ENCODE measurements at regions not wholly inside any gene's neighbourhood (a gene's known extent, or its start where the extent isn't known, plus 50 kb on each side); places are given as distances from the start of the nearest gene placed in this dataset.

GRCh38 chr18:70421471-70422390, 132.9 kb downstream of the SOCS6 start:
- H3K9me3 ChIP-seq (ENCODE audit: control insufficient read depth, insufficient read depth, low read length), result no peaks in the 10 kb centered on the region
- H3K36me3 ChIP-seq (ENCODE audit: control insufficient read depth, insufficient read depth, low read length), result no peaks in the 10 kb centered on the region
- peaks cover 8% of the 10 kb centered on the region for H3K4me1 ChIP-seq (ENCODE audit: control insufficient read depth, insufficient read depth, low read length)
- H3K4me3 ChIP-seq (ENCODE audit: low read depth, low read length), result no peak overlapping the region
- no peak overlapping the region for H3K9ac ChIP-seq (ENCODE audit: low read depth, low read length)
- no peaks in the 10 kb centered on the region for H3K27me3 ChIP-seq (ENCODE audit: control insufficient read depth, insufficient read depth, low read length)

GRCh38 chr18:70420146-70420898, 131.5 kb downstream of the SOCS6 start:
- Histone ChIP-seq H3K4me3 (ENCODE audit: low read depth, low read length) (no peak overlapping the region), H3K9me3 (ENCODE audit: control insufficient read depth, insufficient read depth, low read length) (no peaks in the 10 kb centered on the region), H3K36me3 (ENCODE audit: control insufficient read depth, insufficient read depth, low read length) (no peaks in the 10 kb centered on the region), H3K4me1 (ENCODE audit: control insufficient read depth, insufficient read depth, low read length) (peaks cover 8% of the 10 kb centered on the region), H3K9ac (ENCODE audit: low read depth, low read length) (no peak overlapping the region), H3K27me3 (ENCODE audit: control insufficient read depth, insufficient read depth, low read length) (no peaks in the 10 kb centered on the region)

GRCh38 chr18:70419526-70419925, 130.7 kb downstream of the SOCS6 start:
- Histone ChIP-seq H3K9ac (ENCODE audit: low read depth, low read length) (no peak overlapping the region), H3K4me3 (ENCODE audit: low read depth, low read length) (no peak overlapping the region), H3K27me3 (ENCODE audit: control insufficient read depth, insufficient read depth, low read length) (no peaks in the 10 kb centered on the region), H3K9me3 (ENCODE audit: control insufficient read depth, insufficient read depth, low read length) (no peaks in the 10 kb centered on the region), H3K4me1 (ENCODE audit: control insufficient read depth, insufficient read depth, low read length) (peaks cover 8% of the 10 kb centered on the region), H3K36me3 (ENCODE audit: control insufficient read depth, insufficient read depth, low read length) (no peaks in the 10 kb centered on the region)

- Histone ChIP-seq H3K9ac (ENCODE audit: low read depth, low read length) (no peak overlapping the region), H3K4me3 (ENCODE audit: low read depth, low read length) (no peak overlapping the region), H3K4me1 (ENCODE audit: control insufficient read depth, insufficient read depth, low read length) (peaks cover 8% of the 10 kb centered on the region), H3K9me3 (ENCODE audit: control insufficient read depth, insufficient read depth, low read length) (no peaks in the 10 kb centered on the region), H3K27me3 (ENCODE audit: control insufficient read depth, insufficient read depth, low read length) (no peaks in the 10 kb centered on the region), H3K36me3 (ENCODE audit: control insufficient read depth, insufficient read depth, low read length) (no peaks in the 10 kb centered on the region)
Observed at GRCh38 chr18:70418546-70419311, 129.9 kb downstream of the SOCS6 start.

- peaks cover 4% of the 10 kb centered on the region for H3K4me1 ChIP-seq (ENCODE audit: control insufficient read depth, insufficient read depth, low read length)
- no peak overlapping the region for H3K4me3 ChIP-seq (ENCODE audit: low read depth, low read length)
- no peaks in the 10 kb centered on the region for H3K27me3 ChIP-seq (ENCODE audit: control insufficient read depth, insufficient read depth, low read length)
- H3K9ac ChIP-seq (ENCODE audit: low read depth, low read length), result no peak overlapping the region
- H3K9me3 ChIP-seq (ENCODE audit: control insufficient read depth, insufficient read depth, low read length), result no peaks in the 10 kb centered on the region
- H3K36me3 ChIP-seq (ENCODE audit: control insufficient read depth, insufficient read depth, low read length), result no peaks in the 10 kb centered on the region
Observed at GRCh38 chr18:70417847-70418246, 129.0 kb downstream of the SOCS6 start.

- Histone ChIP-seq H3K9ac (ENCODE audit: low read depth, low read length) (no peak overlapping the region), H3K4me3 (ENCODE audit: low read depth, low read length) (no peak overlapping the region), H3K9me3 (ENCODE audit: control insufficient read depth, insufficient read depth, low read length) (no peaks in the 10 kb centered on the region), H3K27me3 (ENCODE audit: control insufficient read depth, insufficient read depth, low read length) (no peaks in the 10 kb centered on the region), H3K4me1 (ENCODE audit: control insufficient read depth, insufficient read depth, low read length) (no peaks in the 10 kb centered on the region), H3K36me3 (ENCODE audit: control insufficient read depth, insufficient read depth, low read length) (no peaks in the 10 kb centered on the region)
Observed at GRCh38 chr18:70416496-70416895, 127.7 kb downstream of the SOCS6 start.

- Histone ChIP-seq H3K9me3 (ENCODE audit: control insufficient read depth, insufficient read depth, low read length) (no peaks in the 10 kb centered on the region), H3K9ac (ENCODE audit: low read depth, low read length) (no peak overlapping the region), H3K36me3 (ENCODE audit: control insufficient read depth, insufficient read depth, low read length) (no peaks in the 10 kb centered on the region), H3K4me3 (ENCODE audit: low read depth, low read length) (no peak overlapping the region), H3K4me1 (ENCODE audit: control insufficient read depth, insufficient read depth, low read length) (no peaks in the 10 kb centered on the region), H3K27me3 (ENCODE audit: control insufficient read depth, insufficient read depth, low read length) (no peaks in the 10 kb centered on the region)
Observed at GRCh38 chr18:70415823-70416488, 127.1 kb downstream of the SOCS6 start.

- H3K4me1 ChIP-seq (ENCODE audit: control insufficient read depth, insufficient read depth, low read length), result no peaks in the 10 kb centered on the region
- no peak overlapping the region for H3K9ac ChIP-seq (ENCODE audit: low read depth, low read length)
- H3K9me3 ChIP-seq (ENCODE audit: control insufficient read depth, insufficient read depth, low read length), result no peaks in the 10 kb centered on the region
- H3K4me3 ChIP-seq (ENCODE audit: low read depth, low read length), result no peak overlapping the region
- no peaks in the 10 kb centered on the region for H3K36me3 ChIP-seq (ENCODE audit: control insufficient read depth, insufficient read depth, low read length)
- H3K27me3 ChIP-seq (ENCODE audit: control insufficient read depth, insufficient read depth, low read length), result no peaks in the 10 kb centered on the region
Observed at GRCh38 chr18:70414315-70414900, 125.6 kb downstream of the SOCS6 start.

- Histone ChIP-seq H3K4me1 (ENCODE audit: control insufficient read depth, insufficient read depth, low read length) (no peaks in the 10 kb centered on the region), H3K27me3 (ENCODE audit: control insufficient read depth, insufficient read depth, low read length) (no peaks in the 10 kb centered on the region), H3K9me3 (ENCODE audit: control insufficient read depth, insufficient read depth, low read length) (no peaks in the 10 kb centered on the region), H3K4me3 (ENCODE audit: low read depth, low read length) (no peak overlapping the region), H3K36me3 (ENCODE audit: control insufficient read depth, insufficient read depth, low read length) (no peaks in the 10 kb centered on the region), H3K9ac (ENCODE audit: low read depth, low read length) (no peak overlapping the region)
Observed at GRCh38 chr18:70413455-70413854, 124.6 kb downstream of the SOCS6 start.

GRCh38 chr18:70411876-70412435, 123.1 kb downstream of the SOCS6 start:
- H3K9me3 ChIP-seq (ENCODE audit: control insufficient read depth, insufficient read depth, low read length), result no peaks in the 10 kb centered on the region
- no peaks in the 10 kb centered on the region for H3K4me1 ChIP-seq (ENCODE audit: control insufficient read depth, insufficient read depth, low read length)

More at GRCh38 chr18:70411876-70412435, 123.1 kb downstream of the SOCS6 start:
- Histone ChIP-seq H3K4me3 (ENCODE audit: low read depth, low read length) (no peak overlapping the region), H3K9ac (ENCODE audit: low read depth, low read length) (no peak overlapping the region), H3K36me3 (ENCODE audit: control insufficient read depth, insufficient read depth, low read length) (no peaks in the 10 kb centered on the region), H3K27me3 (ENCODE audit: control insufficient read depth, insufficient read depth, low read length) (no peaks in the 10 kb centered on the region)
